ENCODE measurements at regions not wholly inside any gene's neighbourhood (a gene's known extent, or its start where the extent isn't known, plus 50 kb on each side); places are given as distances from the start of the nearest gene placed in this dataset.
"Not testable (repeated sequence)": the region's sequence is repeated elsewhere in the genome, so short reads cannot be mapped to it uniquely, and the experiment has no call there.

DNA sequence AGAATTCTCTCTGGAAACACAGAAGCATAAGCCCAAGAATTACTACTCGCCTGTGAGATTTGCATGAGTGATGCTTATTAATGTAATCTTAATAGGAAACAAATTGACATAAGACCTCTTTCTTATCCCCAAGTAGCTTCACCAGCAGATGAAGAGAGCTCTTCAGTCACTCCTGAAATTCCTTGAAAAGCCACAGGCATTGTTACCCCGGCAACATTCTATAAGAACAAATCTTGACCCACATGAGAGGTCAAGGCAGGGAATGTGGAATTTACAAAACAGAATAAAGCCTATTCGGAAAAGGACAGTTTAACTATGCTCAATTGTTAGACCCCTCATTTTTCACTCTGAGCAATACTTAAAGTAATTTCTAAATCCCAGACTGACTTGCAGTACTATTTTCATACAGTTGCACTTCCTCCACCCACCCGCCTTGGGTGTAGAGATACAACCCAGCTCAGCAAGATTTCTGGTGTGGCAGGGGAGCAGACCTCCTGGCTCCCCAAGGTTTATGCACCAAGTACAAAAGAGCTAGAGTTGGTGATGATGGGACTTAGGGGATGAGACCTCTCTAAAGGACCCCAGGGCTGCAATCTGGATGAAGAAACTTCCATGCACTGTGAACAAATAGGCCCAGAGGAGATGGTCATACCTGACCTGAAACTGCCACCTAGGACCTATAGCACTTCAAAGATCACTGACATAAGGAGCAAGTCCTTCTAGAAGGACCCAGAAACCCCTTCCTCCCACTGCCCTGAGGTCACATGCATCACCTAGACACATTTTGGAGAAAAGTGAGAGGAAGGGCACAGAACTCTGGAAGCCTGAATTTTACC, 242.1 kb downstream of the ZNF608 start:
- DNase-seq = no peak

DNA sequence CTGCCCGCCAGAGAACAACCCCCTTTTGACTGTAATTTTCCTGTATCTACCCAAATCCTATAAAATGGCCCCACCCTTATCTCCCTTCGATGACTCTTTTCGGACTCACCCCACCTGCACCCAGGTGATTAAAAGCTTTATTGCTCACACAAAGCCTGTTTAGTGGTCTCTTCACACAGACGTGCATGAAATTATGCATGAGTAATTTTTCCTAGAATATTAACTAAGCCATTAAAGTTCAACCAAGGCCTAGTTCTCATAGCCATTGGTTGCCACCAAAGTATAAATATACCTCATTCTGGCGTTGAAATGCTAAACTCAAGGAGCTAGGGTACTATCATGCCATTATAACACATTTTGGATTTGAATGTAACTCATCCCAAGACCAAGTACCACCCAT, 243.9 kb downstream of the ZNF608 start:
- no peak for DNase-seq

DNA sequence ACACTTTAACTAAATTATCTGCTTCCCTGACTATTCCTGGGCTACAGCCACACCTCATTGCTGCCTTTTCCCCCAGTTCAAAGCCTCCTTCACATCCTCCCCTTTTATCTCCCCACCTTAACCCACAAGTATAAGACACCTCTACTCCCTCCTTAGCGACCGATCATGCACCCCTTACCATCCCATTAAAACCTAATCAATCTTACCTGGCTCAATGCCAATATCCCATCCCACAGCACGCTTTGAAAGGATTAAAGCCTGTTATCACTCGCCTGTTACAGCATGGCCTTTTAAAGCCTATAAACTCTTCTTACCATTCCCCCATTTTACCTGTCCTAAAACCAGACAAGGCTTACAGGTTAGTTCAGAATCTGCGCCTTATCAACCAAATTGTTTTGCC, 246.6 kb downstream of the ZNF608 start:
- not testable (repeated sequence) for DNase-seq

DNA sequence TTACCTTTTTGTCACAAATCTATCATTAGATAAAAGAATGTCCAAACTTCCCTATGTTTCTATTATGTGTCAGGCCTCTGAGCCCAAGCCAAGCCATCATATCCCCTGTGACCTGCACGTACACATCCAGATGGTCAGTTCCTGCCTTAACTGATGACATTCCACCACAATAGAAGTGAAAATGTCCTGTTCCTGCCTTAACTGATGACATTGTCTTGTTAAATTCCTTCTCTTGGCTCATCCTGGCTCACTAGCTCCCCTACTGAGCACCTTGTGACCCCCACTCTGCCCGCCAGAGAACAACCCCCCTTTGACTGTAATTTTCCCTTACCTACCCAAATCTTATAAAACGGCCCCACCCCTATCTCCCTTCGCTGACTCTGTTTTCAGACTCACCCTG, 249.5 kb downstream of the ZNF608 start:
- not testable (repeated sequence) for DNase-seq

DNA sequence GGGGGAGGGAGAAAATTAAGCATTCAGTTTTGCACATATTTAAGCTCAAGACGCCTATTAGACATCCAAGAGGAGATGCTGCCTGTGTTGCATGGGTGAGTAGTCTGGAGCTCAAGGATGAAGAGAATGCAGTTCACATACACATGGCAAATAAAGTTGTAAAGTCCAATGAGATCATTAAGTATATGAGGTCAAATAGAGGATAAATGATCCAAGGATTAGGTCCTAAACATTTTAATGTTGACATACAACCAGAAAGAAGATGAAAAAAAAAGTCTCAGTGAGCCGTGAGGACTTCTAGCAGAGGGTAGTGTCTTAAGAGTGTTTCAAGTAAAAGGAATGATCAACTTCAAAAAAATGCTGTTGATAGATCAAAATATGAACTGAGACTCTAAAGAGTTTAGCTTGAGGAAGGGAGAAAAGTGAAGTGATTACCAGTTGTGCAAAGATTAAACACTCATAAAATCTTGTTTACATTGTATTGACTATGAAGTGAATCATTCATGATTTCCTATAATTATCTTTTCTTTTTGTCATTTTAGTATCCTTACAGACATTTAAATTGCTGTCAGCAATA, 251.8 kb downstream of the ZNF608 start:
- DNase-seq = no peak

DNA sequence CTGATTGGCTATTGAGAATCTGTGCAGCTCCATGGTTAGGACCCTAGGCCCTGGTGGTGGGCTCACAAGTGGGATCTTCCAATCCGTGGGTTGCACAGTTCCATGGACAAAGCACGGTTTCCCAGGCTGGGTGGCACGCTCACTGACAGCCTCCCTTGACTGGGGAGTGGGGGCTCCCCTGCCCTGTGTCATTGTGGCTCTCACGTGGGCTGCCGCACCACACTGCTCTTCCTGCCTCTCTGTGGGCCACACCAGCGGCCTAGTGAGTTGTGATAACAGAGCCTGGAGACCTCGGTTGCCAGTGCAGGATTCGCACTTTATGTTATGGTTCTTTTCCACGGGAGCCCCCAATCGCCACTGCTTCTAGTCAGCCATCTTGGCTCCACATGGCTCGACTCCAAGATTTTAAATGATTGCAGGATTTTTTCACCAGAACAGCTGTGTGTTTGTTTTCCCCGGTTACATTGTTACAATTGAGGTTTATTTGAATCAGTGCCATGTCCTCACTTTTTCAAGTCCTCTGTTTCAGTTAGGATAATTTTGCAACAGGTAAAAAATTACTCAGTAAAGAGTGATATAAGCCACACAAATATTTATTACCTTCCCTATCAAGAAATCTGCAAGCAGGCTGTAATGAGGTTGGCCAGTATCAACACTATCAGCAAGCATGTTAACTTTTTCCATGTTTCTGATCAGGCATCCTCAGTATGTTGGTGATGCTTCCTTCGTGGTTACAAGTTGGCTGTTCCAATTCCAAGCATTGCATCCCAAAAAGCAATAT, 253.8 kb downstream of the ZNF608 start:
- no peak for DNase-seq

DNA sequence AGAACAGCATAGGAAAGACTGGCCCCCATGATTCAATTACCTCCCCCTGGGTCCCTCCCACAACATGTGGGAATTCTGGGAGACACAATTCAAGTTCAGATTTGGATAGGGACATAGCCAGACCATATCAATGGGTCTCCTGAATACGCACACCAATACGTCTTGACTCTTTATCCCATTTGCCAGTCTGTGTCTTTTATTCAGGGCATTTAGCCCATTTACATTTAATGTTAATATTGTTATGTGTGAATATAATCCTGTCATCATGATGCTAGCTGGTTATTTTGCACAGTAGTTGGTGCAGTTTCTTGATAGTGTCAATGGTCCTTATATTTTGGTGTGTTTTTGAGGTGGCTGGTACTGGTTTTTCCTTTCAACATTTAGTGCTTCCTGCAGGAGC, 256.1 kb downstream of the ZNF608 start:
- DNase-seq = not testable (repeated sequence)

DNA sequence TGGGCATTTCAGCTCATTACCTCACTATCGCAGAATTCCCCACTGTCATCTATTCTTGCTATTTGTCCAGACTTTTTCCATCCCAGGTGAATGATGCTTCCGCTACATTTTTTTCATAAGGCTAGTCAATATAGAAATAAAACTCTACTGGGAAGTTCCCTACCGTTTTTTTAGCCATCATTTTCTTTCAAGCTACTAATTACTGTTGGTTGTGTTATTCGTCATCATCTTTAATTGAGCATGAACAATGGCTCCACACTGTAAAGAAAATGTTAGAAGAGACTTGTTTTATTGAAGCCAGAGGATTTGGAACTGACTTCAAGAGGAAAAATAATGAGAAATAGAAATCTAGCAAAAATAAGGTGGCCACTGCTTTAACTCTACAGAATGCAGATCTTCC, 265.0 kb downstream of the ZNF608 start:
- DNase-seq = no peak

DNA sequence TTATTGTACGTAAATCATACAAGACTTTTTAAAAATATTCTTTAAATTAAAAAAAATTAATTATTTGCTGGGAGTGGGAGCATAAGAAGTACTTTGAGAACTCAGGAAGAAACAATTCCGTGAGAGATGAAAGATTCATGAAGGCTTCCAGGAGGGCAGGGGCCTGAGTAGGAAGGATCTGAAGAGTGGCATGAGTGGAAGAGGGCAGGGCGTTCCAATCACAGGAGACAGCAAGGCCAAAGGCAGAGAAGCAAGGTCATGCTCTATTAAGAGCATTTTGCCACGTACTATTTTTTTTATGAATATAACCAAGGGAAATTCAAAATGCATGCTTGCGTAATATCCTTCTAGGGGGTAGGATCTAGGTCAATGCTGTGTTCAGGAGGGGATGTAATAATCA, 265.5 kb downstream of the ZNF608 start:
- DNase-seq = no peak

DNA sequence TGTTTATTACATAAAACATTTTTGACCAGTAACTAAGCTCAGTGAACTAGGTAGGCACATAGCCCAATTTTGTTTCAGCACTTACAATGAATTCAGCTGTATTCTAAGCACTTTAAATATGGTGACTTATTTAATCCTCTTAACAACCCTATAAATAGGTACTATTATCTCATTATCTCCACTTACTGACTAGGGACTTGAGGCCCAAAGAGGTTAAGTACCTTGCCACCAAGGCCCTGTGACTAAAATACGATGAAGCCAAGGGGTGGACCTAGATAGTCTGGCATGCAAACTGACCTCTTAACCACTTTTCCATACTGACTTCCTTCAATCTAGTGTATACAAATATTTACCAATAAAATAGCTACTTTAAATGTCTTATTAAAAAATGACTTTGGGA, 266.4 kb downstream of the ZNF608 start:
- no peak for DNase-seq

DNA sequence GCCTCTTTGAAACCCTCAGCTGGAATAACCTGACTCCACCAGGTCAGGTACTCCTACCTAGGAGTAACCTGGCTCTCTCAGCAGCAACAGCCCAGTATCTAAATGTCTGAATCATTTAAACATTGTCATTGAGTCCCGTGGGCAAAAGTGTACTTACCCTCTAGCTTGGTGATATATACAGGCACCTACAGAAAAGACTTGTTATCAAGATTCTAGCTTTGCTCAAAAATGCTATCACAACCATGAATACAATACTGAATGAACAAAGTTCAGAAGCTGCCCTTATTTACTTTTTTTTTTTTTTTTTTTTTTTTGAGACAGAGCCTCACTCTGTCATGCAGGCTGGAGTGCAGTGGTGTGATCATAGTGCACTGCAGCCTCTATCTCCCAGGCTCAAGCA, 268.2 kb downstream of the ZNF608 start:
- DNase-seq = no peak

DNA sequence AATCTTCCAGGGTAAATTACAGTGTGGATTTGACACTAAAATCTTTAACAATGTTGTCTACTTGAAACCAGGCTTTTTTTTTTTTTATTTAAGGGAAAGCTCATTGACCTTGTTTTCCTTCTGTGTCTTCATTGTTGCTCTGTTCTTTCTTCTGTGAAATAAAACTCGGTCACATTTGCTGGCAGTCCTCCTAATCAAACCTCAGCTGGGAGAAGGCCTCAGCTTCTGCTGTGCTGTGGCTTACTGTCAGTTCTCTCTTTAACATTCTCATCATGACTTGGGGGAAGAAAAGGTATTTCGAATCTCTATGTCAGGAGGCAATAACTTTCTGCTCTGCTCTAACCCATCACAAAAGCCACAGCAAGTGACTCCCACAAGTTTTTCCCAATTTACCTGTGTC, 268.9 kb downstream of the ZNF608 start:
- DNase-seq = no peak

DNA sequence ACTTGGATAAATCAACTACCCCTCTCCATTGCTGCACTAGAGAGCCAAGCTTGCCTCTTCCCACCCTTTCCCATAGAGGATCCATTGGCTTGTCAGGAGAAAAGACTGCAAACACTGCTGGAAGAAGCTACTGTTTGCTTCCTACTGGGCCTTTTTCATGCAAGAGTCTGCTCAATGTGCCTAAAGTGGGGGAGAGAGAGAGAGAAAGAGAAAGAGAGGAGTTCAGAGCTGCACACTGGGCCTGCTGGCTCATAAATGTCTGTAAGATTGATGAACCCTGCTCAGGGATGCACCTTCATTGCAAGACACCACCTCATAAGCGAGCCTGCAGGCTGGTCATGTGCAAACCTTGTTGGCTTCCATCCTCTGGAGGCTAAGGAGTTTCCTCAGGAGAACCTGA, 269.4 kb downstream of the ZNF608 start:
- no peak for DNase-seq

DNA sequence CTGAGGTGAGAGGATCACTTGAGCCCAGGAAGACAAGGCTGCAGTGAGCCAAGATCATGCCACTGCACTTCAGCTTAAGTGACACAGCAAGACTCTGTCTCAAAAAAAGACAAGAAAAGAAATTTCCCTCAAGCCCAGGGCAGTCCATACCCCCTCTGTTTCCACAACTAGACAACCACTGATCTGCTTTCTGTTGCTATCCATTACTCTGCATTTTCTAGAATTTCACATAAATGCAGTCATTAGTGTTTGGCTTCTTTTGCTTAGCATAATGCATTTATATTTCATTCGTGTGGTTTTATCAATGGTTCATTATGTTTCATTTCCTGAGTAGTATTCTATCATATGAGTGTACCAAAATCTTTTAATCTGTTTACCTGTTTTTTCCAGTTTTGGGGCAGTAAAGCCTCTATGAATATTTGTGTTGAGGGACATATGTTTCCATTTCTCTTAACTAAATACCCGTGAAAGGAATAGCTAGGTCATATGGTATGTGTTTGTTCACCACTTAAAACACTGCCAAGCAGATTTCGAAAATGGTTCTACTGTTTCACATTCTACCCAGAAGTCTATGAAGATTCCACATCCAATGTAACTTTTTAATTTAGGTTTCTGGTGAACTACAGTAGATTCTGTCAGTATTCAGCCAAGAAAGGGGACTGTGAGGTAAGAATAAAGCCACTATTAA, 271.8 kb downstream of the ZNF608 start:
- DNase-seq = no peak

DNA sequence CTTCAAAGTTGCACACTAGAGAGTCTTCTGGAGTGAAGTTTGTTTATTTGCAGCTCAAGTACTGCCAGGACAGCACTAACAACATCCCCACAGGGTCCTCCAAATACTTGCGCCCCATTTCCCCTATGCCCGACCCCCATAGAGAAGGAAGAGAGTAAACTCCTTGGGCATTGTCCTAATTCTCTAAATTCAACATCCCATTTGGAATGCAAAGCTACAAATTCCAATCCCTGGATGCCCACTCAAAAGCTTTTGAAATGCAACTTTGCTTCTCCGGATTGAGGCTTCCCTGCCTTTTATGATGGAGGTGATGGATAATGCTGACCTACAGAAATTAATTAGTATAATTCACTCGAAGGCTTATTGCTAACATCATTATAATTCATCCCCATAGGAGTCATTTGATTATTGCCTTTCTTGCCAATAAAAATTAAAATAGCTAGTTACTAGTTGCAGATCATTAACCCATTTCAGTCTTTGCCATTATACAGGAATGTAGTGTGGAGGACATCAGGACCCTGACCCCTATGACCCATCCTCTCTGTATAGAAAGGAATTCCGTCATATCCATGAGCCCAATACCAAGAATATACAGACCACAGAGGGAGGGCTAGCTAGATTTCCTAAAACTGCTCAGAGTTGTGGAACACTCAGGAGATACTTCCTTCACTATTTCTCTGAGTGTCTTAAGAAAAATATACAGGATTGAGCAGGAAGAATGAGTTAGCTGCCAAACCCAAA, 277.6 kb downstream of the ZNF608 start:
- no peak for DNase-seq

DNA sequence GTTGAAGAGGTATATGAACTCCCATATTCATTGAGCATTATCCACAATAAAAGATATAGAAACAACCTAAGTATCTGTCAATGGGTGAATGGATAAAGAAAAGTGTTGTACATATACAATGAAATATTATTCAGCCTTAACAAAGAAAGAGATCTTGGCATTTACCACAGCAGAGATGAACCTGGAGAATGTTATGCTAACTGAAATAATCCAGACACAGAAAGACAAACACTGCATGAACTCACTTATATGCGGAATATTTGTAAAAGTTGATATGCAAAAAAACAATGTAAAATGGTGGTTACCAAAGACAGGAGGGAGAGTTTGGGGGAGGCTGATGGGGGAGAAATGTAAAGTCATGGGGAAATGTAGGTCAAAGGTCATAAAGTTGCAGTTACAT, 278.7 kb downstream of the ZNF608 start:
- DNase-seq = no peak

DNA sequence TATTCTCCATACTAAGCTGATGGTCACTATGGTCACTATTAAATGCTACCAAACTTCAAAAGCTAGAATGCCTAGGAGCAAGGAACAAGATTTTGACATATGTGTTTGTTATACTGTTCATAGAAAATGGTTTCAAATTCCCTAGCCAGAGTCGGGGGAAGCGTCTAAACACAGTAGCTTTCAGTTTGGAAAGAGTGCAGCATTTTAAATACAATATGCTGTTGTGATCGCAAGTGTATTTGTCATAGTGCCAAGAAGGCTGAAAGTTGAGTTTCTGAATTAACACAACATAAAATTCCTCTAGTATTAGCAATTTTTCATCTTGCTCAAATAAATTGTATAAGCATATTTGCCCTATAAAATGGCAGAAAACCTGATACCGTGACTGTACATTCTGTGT, 280.4 kb downstream of the ZNF608 start:
- DNase-seq = no peak

DNA sequence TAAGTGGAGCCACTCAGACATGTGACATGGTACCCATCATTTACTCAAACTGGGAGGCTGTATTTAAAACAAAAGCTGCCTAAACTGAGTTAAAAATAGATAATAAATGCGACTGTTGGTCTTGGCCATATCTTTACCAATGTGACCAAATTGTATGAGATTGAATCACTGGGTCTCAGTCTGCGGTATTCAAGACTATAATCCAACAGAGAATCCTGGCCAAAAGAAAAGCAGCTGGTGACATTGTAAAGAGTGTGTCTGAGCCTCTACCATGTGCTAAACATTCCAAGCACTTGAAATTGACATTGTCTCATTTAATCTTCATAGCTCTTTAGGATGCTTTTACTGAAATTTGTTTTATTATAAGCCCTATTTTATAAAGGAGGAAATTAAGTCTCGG, 282.6 kb downstream of the ZNF608 start:
- no peak for DNase-seq

DNA sequence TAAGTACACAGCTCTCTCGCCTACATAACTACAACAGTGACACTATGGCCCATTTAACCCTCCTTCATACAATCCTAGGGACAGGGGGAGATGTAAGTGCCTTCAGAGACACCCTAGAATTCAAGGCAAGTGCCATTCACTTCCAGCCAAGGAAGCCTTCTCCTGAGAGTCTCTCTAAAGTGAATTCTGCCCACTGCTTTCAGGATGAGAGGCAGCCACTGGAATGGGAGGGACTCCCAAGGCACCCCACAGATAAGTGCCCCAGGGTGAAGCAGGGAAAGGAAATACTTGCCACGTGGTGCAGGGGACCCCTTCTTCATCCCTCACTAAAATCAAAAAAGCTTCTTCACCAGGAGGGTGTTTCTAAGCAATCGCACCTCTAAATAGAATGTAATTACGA, 283.7 kb downstream of the ZNF608 start:
- DNase-seq = no peak

DNA sequence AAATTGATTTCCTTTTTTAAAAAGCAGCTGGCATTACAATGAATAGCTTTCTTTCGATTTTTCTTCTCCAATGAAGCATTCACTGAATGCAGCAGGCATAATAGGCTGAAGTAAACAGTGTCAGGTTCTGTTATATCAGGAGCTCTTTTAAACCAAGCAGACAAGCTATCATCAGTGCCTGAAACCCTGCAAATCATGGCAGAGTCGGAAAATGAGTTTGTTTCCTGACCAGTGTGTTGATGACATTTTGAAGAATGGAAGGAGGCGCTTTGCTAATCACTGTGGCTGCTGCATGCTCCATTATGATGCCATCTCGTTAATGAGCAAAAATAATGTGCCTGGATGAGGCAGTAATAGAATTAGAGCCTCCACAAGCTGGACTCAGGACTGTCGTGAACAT, 284.5 kb downstream of the ZNF608 start:
- no peak for DNase-seq

DNA sequence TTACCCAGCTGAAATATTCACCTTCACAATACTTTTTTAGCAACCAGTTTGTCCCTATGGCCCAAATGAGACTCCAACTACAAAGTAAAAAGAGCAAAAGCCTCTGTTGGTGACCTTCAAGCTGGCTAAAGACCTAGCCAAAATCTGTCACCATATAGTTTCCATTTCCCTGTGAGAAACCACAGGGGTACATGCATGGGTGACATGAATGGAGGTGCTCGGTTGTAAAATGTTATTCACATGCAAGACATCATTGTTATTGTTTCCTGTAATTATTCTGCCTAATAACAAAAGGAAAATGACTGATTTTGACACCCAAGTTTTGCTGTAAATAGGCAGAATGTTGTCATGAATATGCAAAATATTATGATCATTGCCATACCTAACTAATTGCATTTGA, 285.3 kb downstream of the ZNF608 start:
- DNase-seq = no peak

DNA sequence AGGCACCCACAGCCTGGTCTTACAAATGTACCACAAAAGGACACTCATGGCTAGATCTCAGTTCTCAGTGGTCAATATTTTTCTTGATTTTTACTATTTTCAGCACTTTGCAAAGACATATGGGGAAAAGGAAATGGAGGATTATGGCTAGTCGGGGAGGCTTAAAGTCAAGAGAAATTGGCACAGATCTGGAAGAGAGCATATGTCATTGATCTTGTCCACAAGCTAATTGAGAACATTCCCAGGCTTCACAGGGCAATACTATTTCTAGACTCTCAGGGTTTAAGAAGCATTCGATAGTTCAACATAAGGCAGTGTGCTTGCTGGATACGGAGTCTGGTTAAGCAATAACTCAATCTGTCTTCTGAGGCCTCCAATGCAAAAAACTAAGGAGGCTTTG, 285.8 kb downstream of the ZNF608 start:
- DNase-seq = no peak

DNA sequence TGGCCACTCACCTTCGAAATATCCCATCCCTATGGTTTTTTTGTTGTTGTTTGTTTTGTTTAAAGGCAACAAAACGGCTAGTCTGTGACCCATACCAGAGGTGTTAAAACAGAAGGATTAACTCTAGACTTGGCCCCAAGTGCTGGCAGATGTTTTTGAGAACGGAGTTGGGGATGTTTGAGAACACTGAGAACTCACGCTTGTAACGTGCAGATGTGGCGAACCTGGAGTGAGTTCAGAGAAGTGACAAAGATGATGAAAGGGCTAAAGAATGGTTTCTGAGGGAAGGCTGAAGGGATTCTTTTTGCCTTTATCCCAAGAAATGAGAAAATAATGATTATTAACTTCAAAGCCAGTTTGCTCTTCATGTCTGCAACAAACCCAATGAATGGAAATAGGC, 286.5 kb downstream of the ZNF608 start:
- no peak for DNase-seq
